Cardiac septum (tissue), 1 donor: ENCODE measurements at regions not wholly inside any gene's neighbourhood (a gene's known extent, or its start where the extent isn't known, plus 50 kb on each side); places are given as distances from the start of the nearest gene placed in this dataset.
"Not testable (repeated sequence)": the region's sequence is repeated elsewhere in the genome, so short reads cannot be mapped to it uniquely, and the experiment has no call there.

ENCODE experiments used
- DNase-seq: peaks from one replicate; pipeline ENCODE4 v3.0.0-alpha.2; 2020; ENCODE audit warnings: low spot score
- intact Hi-C: fragments of 100-400 bp; cut with DNase I; formaldehyde crosslinking; loops from one replicate; pipeline ENCODE4 v1.14.0; 2022
- donor health status: DM: no; HTN: no; CAD: no.

- no peak for DNase-seq
- intact Hi-C loops, result no loop called here
These were observed 598.6 kb downstream of the XPNPEP1 start for GRCh38 chr10:109324721-109325120.

DNA sequence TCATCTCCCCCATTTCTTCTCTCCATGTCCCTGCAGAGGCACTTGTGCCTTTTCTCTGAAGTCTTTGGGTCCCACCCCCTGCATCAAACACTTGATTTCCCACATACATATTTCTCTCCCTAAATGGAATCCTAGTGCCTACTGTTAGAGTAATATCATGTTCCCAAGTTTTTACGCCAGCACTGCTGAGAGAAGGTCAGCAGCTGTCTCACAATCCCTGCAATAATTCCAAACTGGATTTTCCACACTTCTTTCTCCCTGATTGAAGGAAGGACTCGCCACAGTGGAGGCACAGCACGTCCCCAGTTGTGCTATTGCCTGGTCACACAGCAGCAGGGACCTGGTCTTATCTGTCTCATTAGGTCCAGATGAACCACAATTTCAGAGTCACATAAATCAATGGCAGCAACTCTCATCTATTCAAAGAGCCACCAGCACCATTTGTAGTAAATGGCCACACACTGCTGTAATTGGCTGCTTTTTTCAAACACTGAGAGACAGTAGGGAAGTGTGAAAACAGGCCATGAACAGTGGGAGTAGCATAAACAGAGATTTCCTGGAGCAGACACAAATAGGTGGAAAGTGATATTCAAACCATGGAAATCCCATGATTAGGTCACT is 605.5 kb downstream of the XPNPEP1 start:
- intact Hi-C loops, result no loop called here
- DNase-seq, result no peak

- intact Hi-C loops, DNase-seq: not testable (repeated sequence)
These were observed 609.3 kb downstream of the XPNPEP1 start for GRCh38 chr10:109314016-109314415.

- intact Hi-C loops, DNase-seq: not testable (repeated sequence)
These were observed 610.8 kb downstream of the XPNPEP1 start for GRCh38 chr10:109312555-109312954.

- intact Hi-C loops, result no loop called here
- no peak for DNase-seq
These were observed 614.3 kb downstream of the XPNPEP1 start for GRCh38 chr10:109308971-109309370.

- DNase-seq, intact Hi-C loops: not testable (repeated sequence)
These were observed 616.2 kb downstream of the XPNPEP1 start for GRCh38 chr10:109307102-109307501.

- no peak for DNase-seq
These were observed 616.6 kb downstream of the XPNPEP1 start for GRCh38 chr10:109306698-109307097.

DNA sequence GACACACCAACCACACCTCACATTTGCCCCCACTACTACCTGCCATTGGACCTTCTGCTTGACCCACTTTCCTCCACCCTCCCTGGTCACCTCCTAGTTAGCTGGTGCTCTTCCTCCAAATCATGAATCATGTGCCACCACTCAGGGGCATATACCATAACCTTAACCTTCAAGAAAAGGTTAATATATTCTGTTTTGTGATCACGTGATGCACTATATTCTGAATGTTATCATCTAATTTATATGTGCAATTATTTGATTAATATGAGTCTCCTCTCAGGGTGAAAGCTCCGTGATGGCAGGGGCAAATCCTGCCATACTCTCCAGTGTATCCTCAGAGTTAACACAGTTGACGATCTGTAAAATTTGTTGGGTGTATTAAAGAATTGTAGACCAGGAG is 635.5 kb downstream of the XPNPEP1 start:
- no peak for DNase-seq
- intact Hi-C loops, result no loop called here

More at GRCh38 chr10:109306698-109307097, 616.6 kb downstream of the XPNPEP1 start:
- intact Hi-C loops, result no loop called here

- intact Hi-C loops, result no loop called here
These were observed 640.8 kb downstream of the XPNPEP1 start for GRCh38 chr10:109282510-109282909.

GRCh38 chr10:109281347-109281746 is 642.0 kb downstream of the XPNPEP1 start:
- DNase-seq, result no peak
- intact Hi-C loops, result no loop called here

More at GRCh38 chr10:109282510-109282909, 640.8 kb downstream of the XPNPEP1 start:
- DNase-seq, result no peak

DNA sequence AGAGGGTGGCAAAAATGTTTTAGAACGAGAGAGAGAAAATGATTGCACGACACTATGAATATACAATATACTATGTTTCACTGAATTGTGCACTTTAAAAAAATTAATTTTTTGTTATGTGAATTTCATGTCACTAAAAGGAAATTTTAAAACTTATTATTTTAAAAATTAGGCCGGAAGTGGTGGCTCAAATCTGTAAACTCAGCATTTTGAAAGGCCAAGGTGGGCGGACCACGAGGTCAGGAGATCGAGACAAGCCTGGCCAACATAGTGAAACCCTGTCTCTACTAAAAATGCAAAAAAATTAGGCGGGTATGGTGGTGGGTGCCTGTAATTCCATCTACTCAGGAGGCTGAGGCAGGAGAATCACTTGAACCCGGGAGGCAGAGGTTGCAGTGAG is 642.5 kb downstream of the XPNPEP1 start:
- intact Hi-C loops, result no loop called here
- no peak for DNase-seq

- intact Hi-C loops, result no loop called here
- DNase-seq, result no peak
These were observed 645.9 kb downstream of the XPNPEP1 start for GRCh38 chr10:109277456-109277855.

GRCh38 chr10:109275960-109276359 is 647.4 kb downstream of the XPNPEP1 start:
- intact Hi-C loops, result no loop called here
- no peak for DNase-seq

- no peak for DNase-seq
- intact Hi-C loops, result no loop called here
These were observed 648.6 kb downstream of the XPNPEP1 start for GRCh38 chr10:109274681-109275080.

DNA sequence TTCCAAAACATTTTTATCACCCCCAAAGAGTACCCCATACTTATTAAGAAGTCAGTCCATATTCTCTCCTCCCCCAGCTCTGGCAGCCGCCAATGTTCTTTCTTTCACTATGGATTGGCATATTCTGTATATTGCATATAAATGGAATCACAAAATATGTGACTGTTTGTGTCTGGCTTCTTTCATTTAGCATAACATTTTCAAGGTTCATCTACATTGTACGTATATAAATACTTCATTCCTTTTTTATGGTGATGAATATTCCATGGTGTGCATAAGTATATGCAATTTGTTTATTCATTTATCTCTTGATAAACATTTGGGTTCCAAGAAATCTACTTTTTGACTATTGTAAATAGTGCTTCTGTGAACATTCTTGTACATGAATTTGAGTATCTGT is 653.1 kb downstream of the XPNPEP1 start:
- no peak for DNase-seq

GRCh38 chr10:109264004-109264403 is 659.3 kb downstream of the XPNPEP1 start:
- intact Hi-C loops, result no loop called here

More for the DNA sequence above, 653.1 kb downstream of the XPNPEP1 start:
- intact Hi-C loops, result no loop called here

DNA sequence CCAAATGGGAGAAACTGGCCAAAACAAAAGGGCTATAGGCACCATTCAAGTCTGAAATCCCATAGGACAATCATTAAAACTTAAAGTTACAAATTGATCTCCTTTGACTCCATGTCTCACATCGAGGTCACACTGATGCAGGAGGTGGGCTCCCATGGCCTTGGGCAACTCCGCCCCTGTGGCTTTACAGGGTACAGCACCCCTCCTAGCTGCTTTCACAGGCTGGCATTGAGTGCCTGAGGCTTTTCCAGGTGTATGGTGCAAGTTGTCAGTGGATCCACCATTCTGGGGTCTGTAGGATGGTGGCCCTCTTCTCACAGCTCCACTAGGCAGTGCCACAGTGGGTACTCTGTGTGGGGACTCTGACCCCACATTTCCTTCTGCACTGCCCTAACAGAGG is 662.1 kb downstream of the XPNPEP1 start:
- intact Hi-C loops, result no loop called here
- no peak for DNase-seq

More at GRCh38 chr10:109264004-109264403, 659.3 kb downstream of the XPNPEP1 start:
- no peak for DNase-seq

- intact Hi-C loops, result no loop called here
- no peak for DNase-seq
These were observed 664.0 kb downstream of the XPNPEP1 start for GRCh38 chr10:109259293-109259692.

DNA sequence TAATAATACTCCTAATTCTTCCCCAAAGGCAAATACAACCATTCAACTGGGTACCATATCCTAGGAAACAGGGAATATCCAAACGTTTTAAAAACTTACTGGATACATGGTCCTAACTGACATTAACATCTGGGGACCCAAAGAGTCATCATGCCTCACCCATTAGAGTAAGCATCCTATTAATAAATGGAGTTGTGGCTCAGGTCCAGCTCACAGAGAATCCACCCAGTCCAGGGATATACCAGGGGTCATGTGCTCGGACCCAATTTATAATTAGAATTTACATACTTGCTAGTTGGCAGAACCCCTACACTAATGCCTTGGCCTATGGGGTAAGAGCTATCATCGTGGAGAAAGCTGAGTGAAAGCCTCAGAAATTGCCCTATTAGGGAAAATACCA is 670.0 kb downstream of the XPNPEP1 start:
- intact Hi-C loops, result no loop called here
- DNase-seq, result no peak

DNA sequence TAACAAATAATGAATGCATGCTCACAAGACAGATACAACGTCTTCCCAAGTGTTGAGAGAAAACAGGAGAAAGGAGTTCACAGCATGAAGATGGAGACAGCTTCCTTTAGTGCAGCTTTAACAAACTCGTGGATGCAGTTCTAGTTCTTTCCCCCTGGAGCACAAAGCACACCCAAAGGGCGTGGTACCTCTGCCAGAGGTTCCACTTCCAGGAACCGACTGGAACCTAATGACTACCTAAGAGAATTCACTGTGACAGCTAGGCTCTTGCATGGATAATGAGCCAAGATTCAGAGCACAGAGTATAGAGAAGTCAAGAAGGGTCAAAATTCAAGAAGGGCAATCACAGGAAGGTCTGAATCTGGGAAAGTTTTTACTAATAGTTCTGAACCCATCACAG is 673.2 kb downstream of the XPNPEP1 start:
- intact Hi-C loops, result no loop called here

GRCh38 chr10:109247814-109248213 is 675.5 kb downstream of the XPNPEP1 start:
- DNase-seq, result no peak
- intact Hi-C loops, result no loop called here

More for the DNA sequence above, 673.2 kb downstream of the XPNPEP1 start:
- no peak for DNase-seq

DNA sequence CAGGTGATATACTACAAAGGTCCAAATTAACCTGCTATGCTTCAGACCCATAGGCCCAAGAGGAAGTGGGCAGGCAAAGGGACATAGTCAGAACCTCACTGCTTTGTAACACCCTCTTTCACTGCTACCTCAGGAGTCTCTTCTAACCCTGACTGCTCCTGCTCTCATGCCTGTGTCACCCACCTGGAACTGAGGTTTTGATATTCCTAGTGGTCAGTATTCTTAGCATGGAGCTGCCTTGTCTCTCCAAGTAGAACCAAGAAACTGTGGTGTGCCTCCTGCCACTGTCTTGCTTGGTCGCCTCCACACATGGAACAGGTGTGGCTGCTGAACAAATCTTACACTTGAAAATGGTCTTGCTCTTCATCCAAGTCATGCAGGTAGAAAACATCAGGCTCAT is 677.5 kb downstream of the XPNPEP1 start:
- intact Hi-C loops, result no loop called here
- DNase-seq, result no peak
